NCI-H146 treated with DMSO at 0.1 percent for 48 hours (cell line): ENCODE measurements at regions not wholly inside any gene's neighbourhood (a gene's known extent, or its start where the extent isn't known, plus 50 kb on each side); places are given as distances from the start of the nearest gene placed in this dataset.

Source experiments
- DNase-seq: peaks from one replicate; lab custom pipeline; 2025; ENCODE audit not compliant: unreplicated experiment; lab: John Stamatoyannopoulos, UW

DNA sequence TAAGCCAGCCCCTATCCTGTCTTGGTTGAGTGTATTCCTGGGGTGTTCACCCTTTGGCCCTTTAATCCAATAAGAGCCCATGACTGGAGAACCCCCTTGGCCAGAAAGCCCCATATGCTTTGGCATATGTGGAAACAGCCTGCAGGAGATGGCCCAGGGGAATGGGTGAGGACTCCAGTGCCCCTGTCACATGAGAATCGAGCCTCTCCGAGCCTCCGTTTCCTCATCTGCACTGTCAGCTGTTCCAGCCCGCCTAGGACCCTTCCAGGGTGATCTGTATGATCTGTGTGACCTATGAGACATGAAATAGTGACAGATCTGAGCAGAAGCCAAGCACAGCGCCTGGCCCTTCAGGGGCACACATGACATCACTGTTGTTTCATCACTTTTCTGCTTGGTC, 300.7 kb downstream of the ZNF536 start:
- DNase-seq = no peak

DNA sequence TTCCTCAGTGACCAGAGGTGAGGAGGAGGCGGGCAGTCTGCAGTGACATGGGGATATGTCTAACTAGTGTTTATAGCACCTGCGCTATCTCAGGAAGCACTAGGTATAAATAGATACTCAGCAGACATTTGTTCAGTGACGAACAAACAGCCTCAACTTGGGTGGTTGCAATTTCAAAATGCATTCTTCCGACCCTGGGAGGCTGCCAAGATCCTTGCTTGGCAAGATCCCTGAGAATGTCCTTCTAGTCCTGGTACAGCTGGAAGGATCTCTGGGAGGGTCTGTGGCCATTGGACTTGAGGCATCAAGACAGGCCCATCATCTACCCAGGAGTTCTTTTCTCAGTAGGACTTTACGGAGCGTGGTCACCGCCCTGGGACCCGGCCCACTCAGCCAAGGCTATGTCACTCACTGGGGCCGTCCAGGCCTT, 299.5 kb downstream of the ZNF536 start:
- no peak for DNase-seq

DNA sequence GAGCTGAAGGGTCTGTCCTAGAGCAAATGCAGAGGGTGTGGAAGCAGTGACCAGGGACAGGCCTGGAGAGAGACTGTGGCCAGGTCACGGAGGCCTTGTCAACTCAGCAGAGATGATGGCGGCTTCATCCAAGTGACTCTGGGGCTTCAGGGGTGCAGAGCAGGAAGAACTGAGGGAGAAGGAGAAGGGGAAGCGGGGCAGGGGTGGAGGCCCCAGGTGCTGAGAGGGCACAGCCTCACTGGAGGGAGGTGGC, 299.1 kb downstream of the ZNF536 start:
- no peak for DNase-seq

DNA sequence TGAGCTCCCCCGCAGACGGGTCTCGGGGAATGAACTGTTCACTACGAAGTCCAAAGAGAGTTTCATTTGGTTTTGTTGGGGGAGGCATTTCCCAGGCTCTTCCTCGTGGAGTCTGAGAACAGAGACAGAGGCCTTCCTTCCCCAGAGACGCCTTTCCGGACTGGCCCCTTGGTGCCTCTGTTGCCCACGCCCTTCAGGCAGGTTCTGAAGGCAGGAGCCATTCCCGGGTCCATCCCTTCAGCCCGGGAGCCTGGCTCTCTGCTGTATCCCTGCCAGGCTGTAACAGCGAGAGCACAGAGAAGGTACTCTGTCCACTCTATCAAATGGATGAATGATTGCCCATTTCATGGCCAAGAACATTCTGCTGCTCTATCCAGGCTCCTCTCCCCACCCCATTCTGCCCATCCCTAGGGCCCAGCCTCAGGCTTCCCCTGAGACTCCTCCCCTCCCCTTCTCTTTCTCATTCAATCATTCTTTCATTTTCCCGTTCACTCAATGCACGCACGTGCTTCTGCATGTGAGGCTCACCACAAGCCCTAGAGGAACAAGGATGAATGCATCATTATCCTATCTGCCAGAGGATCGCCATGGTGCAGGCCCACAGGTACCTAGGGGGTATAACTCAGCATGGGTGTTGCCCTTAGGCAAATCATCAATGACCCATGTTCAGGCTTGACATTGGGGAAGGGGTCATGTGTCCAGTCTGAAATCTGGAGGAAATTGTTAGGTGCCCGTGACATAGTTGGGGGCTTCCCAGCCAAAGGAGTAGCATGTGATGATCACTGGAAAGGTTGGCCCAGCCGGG, 298.6 kb downstream of the ZNF536 start:
- no peak for DNase-seq

DNA sequence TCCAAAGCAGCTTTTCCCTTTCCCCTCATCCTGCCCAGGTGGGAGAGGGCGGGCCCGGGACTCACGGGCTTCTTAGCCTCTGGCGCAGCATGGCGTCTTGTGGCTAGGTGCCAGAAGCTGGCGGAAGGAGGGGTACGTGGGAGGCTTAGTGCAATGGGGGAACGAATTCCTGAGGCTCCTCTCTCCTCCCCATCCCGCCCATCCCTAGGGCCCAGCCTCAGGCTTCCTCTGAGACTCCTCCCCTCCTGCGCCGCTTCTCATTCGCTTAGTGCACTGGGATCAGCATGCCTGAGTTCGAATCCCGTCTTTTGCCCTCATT, 297.8 kb downstream of the ZNF536 start:
- no peak for DNase-seq

DNA sequence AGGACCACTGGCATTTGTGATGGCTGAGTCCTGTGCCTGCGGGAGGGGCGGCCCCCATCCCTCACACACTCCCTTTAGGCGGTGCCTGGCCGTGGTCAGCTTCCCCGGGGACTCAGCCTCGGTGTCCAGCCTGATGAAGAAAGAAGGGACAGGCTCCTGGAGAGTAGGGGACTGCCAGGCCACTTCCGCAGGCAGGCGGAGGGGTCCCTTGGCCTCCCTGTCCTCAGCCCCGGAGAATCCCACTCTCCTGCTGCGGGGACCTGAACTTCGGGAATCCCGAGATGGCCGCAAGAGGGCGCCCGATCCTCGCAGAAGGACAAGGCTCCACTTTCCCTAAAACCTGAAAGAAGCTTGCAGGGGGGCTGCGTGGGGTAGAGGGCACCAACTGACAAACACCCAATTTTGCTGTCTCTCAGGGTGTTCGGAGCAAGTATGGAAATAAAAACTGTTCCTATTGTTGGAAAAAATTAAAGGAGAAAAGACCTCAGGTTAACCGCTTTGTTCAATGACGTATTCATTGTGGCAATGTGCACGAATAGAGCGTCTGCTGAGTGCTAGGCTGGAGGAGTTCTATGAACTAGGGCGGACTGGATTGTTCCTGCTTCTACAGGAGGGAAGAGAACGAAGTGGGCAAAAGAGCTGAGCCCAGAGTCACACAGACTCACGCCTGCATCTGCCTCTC, 297.3 kb downstream of the ZNF536 start:
- DNase-seq = no peak

DNA sequence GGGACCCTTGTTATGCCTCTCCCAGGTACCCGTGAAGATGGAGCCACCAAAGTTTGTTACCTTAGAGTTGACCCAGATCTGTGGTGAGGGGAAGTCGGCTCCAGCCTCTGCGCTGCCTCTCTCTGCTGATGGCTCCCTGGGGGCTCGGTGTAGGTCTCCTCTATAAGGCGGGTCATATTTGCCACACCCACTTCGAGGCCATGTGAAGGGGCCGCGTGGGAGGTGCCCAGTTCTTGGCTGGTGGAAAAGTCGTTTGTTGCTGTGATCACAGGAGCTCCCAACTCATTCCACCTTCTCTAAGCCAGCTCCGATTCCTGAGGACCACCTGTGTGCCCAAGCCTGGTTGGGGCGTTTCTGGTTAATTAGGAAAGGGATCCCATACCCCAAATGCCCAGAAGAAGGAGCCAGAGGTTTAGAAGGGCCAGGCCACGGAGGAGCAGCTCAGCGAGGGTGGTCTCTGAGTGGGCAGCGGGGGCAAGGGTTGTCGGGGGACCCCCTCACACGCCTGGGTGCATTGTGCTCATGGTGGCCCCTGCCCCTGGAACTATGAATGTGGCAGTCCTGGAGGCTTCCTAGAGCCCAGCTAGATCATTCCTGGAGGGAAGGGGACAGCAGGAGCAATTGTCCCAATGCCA, 296.5 kb downstream of the ZNF536 start:
- no peak for DNase-seq

DNA sequence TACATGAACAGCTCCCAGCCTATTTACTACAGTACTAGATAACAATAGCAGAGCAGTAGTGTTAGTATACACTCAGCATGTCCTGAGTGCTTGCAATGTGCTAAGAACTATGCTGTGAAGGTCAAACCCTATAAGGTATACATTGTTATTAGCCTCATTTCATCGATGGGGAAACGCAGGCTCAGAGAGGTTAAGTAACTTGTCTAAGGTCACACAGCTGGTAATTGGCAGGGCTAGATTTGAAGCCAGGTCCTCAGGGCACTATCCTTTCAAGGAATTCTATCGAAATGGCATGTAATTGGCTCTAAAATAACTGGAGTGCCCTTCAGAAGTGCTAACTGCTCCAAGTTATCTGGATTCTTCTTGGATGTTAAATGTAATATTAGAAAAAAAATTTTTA, 295.6 kb downstream of the ZNF536 start:
- DNase-seq = no peak

DNA sequence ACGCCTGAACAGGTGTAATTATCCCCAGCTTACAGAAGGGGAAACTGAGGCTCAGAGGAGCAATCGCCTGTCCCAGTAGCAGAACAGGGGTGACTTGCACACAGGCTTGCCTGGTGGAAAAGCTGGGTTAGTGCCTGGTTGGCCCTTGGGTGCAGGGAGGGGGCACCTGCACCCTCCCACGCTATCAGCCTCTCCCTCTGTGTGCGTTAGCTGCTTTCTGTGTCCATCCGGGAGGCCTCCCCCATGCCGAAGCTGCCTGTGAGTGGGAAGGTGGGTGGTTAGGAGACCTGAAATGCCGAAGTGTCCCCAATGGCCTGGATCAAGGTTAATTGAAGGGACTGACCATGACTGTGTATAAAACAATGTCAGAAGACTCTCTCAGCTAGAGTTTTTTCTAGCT, 295.0 kb downstream of the ZNF536 start:
- DNase-seq = no peak

DNA sequence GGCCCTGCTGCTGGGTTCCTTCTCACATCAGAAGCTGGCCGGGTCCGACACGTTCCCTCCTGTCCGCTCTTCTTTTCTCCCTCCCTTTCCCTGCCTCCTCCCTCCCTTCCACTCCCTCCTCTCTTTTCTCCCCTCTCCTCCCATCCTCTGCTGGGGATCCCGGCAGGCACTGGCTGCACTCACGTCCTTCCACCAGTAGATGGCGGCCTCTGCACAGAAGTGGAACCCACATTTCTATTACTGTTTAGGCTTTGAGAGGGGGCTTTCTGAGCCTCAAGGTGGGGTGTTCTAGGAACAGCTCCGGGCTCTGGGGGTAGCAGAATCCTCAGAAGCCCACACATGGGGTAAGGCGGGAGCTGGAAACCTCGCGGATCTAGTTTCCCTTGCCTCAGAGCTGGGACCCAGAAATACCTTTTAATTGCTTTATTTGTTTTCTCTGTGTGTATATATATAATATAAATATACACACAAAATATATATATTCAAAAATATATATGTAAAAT, 294.2 kb downstream of the ZNF536 start:
- DNase-seq = peak; percentile 8

DNA sequence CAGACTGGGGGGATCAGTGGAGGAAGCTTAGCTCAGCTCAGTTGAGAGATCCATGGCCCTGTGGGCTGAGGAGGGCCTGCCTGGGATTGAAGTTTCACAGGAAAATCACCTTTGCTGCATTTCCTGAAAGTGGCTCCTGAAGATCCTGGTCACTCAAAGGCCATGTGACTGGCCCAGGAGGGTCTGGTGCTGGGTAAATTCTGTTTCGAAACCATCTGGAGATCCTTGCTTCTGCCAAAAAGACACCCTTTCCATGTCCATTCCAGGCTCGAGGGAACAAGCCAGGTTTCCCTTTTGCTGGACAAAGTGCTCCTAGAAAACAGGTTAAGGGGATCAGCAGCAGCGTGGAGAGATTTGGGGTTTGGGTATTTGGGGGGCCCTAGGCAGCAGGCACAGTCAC, 293.3 kb downstream of the ZNF536 start:
- no peak for DNase-seq

DNA sequence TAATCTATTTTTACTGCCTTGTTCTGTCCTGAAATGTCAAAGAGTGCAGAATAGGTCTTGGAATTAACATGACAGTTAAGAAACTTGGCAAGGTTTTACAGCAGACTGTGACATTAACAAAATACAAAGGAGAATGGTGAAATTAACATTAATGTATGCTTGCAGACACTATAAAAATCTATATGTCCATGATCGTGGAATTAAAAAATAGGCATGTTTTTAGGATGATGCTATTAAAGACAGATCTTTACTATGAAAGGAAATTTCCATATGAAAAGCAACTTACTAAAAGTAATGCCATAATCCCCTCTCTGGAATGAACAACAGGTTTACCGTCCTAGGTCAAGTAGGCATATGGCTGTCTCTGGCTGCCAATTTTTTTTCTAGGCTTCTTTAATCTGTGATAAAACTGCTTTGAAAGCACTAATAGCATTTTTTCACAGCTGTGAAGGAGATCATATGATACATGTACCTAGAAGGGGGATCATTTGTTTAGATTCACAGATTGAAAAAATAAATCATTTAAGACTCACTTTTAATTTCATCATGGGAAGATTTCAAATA, 291.5 kb downstream of the ZNF536 start:
- DNase-seq = no peak

DNA sequence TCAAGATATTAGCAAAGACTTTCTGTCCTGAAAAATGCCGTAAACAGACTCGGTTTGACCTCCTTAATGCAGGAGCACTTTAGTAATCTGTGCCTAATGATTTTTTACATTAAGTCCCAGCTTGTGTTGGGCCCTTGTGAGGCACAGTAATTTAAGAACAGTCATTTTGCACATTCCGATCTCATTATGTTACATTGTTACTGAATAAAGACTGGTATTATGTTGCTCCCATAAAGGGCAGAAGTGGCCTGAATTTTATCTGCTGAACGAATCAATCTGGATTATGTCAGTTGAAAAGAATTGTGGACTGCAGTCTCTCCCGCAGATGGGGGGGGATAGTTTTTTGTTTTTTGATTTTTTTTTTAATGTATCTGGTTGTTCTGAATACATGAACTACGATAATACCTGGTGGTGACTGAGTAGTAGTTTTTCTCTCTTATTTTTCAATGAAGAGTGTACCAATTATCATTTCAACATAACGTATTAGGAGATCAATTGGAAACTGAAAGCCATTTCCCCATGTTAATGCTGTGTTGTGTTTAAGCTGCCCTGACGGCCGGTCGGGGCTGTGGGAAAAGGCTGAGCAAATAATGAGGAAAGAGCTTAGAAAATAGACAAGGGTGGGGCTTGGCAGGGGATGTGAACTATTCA, 290.2 kb downstream of the ZNF536 start:
- DNase-seq = no peak

DNA sequence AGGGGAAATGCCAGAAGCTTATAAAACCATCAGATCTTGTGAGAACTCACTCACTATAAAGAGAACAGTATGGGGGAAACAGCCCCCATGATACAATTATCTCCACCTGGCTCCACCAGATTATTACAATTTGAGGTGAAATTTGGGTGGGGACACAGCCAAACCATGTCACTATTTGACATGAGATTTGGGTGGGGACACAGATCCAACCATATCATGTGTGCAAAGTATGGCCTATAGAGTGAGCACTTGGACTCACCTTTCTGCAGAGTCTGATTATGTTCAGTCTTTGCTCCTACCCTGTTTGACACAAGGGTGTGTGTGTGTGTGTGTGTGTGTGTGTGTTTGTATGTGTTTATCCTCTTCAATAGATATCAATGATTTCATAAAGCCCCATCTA, 287.5 kb downstream of the ZNF536 start:
- no peak for DNase-seq

DNA sequence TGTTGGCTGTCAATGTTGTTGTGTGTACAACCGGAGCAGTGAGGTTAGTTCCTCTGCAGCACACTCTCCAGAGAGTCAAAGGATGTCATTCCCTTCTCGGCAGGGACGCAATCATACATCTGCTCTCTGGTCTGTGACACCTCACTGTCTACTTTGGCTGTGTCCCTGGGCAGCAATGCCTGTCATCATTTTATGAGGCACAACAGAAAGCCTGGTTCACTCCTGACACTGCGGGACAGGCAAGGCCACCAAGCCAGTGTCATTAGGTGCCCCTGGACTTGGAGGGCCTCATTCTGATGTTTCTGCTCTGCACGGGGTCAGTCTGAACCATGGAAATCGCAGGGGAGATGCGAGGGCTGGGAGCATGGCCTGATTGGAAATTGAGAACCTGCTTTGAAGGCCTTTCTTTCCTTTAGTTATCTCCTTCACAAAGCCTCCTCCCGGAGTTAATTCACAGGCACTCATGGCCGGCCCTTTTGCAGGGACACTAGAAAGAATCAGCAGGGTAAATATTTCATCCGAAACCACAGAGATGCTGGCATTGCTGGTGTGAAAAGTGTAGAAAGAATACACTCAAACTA, 284.4 kb downstream of the ZNF536 start:
- DNase-seq = no peak

DNA sequence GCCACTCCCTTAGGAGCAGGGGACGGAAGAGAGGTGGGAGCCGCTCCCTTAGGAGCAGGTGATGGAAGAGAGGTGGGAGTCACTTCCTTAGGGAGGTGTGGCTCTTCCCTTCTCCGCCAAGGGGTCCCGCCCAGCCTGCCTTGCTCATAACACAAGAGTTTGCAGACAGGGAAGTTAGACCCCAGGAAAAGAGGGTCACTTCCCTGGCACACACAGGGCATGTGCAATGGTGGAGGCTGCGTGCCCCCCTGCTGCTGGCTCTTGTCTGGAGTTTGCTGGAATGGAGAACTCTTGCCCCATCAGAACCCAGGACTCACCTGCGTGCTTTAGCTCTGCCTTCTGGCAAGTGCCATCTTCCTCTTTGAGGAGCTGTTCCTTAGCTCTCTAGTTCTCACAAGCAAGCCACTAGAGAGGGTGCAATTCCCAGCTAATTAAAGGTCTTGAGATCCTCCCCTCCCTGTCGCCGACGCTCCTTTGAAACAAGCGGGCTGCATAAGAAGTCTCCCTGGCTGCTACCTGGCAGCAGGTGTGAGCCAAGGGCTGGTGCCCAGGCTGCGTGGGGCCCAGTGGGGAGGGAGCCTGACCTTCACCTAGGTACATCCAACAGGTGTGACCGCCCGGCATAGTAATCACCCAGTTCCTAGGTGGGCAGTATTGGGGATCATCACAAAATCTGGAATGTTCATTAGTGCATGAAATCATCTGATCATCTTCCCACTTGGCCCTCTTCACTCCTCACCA, 281.6 kb downstream of the ZNF536 start:
- DNase-seq = no peak

DNA sequence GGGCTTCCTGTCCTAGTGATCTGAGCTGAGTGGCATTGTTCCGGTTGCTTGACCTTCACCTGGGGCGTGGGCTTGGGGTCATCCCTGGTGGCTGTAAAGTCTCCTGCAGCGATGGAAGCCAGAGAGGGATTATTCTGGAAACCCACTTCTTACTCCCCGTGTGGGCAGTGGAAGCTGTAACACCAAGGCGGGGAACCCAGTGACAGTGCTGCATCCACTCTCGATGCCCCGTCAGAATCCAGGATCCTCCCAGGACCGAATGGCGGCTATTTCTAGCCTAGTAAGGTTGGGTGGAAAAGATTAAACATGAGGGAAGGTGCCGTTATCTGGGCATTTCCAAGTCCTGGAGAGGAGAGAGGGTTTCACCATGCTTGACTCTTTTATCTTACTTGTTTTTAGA, 280.6 kb downstream of the ZNF536 start:
- no peak for DNase-seq

DNA sequence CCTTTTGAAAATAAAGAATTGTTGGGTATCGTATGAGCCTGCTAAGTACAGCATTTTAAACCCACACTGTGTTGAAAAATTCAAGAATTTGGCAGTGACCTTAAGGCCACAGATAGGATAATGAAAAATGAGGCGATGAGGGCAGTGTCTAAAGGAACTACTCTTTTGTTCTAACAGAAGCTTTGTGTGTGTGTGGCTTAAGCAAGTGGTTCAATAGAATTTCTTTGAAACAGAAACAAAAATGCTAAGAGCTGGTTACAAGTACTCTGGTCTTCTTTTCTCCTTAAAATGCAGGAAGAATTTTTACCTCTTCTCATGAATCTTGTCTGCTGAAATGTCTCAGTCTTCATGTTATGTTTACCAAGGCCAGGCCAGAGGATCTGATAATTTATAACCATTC, 279.5 kb downstream of the ZNF536 start:
- no peak for DNase-seq

DNA sequence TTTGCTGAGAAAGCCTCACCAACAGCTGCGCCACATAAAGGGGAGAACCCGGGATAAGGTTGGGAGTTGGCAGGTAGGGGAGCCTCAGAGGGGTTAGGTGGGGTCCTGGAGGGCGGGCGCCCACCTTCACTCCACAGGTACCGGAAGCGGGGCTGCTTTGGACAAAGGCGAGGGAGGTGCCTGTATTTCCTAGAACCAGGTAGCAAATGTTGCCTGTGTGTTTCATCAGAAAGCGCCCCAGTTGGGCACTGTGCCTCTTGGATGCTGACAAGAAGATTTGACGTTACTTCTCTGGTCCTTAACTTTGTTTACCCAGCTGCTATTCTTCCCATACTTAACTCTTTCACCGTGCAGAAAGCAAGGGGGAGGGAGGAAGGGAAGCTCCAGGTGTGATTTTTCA, 278.9 kb downstream of the ZNF536 start:
- no peak for DNase-seq

DNA sequence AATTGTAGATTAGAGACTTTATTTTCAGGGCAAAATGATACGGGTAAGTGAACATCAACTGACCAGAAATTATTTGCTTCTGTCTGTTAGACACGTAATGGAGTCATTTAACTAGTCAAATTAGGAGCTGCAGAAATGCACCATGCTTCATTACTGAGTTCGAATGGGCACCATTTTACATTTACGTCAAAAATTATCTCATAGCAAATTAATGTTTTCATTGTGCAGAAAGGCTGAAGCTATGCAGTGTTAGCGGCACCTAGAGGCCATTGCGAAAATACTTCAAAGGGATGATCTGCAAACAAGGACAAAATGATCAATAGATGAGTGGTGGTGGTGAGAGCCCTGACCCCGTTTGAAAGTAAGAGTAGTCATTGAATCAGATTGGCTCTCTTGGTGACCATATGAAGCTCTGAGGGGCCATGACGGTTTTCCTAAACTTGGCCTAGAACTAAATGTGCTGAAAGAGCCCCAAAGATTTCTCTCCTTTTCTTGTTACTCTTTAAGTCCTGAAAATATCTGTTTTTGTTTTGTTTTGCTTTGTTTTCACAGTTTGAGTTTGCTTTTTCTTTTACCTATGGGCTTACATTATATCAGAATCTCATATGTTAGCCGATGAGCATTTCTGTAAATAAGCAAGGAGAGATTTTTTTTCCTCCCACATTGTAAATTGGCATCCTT, 277.9 kb downstream of the ZNF536 start:
- DNase-seq = no peak
